ENCODE measurements at regions not wholly inside any gene's neighbourhood (a gene's known extent, or its start where the extent isn't known, plus 50 kb on each side); places are given as distances from the start of the nearest gene placed in this dataset.

DNA sequence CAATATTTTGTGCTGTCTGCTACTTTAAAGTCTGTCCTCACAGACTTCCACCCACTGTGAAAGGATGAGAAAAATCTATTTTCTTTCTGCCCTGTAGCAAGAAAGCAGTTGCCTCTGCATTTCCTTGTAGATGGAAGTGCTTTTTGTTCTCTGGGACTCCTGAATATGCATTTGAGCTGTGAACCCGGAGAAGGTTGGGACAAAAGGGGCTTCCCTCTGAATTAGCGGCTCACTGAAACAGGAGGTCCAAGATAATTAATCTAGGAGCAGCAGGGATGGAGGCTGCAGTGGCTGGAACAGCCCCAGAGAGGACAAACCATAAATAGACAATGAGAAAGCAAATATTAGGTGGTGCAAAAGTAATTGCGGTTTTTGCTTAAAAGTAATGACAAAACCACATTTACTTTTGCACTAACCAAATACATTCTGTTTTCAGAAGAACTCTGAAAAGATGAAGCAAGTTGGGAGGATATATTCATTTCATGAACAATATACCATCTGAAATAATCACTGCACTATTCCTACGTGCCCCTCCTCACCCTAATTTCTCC is 143.4 kb upstream of the KBTBD8 start:
- no peak for DNase-seq (ENCODE audit: low read depth)

DNA sequence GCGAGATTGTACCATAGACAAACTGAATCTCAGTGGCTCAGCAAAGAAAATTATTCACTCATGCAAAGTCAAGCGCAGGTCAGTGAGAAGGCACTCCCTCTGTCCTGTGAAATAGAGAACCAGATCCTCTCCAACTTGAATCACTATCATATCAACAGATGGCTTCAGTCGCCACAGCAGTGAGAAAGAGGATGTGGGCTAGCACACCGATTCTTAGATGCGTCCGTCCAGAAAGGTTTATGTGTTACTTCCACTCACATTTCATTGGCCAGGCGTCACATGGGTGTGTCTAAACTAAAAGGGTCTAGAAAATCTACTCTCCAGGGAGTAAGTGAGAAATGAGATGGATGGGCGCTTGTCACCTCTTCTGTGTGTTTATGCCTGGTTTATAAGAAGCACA is 141.6 kb upstream of the KBTBD8 start:
- no peak for DNase-seq (ENCODE audit: low read depth)

DNA sequence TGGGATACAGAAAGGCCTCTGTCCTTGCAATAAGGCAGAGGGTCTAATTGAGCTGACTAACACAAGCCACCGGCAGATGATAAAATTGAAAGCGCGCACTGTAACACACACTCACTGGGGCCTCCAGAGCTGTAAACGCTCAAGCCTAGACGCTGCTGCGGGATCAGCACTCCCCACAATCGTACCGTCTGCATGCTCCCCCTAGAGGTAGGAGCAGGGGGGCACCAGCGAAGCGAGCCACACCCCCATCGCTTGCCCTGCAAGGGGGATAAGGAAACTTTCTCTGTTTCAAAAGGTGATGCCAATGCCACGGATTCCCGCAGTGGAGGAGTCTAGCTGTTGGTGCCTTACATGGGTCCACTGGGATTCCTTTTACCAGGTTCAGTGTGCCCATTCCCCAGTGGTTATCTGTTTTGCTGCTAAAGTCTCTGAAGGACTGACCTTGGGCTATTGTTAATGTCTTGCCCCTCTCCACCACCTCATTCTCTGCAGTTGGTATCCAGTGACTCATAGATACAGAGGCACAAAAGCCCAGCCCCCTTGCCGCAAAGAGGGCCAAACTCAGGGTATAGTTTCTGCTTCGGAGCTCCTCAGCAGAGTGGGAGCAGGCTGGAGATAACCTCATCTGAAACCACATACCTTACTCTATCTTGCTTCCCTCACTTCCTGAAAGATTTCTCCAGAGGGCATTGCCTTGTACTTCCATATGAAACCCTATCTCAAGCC is 139.3 kb upstream of the KBTBD8 start:
- DNase-seq (ENCODE audit: low read depth), result no peak

DNA sequence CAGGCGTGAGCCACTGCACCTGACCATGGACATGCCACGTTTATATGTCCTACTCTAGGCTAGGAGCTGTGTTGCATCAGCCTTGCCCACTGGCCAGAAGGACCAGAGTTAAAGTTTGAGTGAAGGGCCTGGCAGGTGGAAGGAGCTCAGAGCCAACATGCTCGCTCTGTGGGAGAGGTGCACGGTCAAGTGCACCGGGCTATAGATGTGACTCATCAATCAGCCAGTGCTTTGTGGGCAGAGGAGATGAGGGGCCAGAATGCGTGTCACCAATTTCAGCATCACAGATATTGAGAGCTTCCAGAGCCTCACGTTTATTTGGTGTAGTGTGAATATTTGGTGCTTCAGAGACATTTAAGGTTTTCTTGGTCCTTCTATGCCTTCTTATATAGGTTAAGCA is 137.3 kb upstream of the KBTBD8 start:
- no peak for DNase-seq (ENCODE audit: low read depth)

DNA sequence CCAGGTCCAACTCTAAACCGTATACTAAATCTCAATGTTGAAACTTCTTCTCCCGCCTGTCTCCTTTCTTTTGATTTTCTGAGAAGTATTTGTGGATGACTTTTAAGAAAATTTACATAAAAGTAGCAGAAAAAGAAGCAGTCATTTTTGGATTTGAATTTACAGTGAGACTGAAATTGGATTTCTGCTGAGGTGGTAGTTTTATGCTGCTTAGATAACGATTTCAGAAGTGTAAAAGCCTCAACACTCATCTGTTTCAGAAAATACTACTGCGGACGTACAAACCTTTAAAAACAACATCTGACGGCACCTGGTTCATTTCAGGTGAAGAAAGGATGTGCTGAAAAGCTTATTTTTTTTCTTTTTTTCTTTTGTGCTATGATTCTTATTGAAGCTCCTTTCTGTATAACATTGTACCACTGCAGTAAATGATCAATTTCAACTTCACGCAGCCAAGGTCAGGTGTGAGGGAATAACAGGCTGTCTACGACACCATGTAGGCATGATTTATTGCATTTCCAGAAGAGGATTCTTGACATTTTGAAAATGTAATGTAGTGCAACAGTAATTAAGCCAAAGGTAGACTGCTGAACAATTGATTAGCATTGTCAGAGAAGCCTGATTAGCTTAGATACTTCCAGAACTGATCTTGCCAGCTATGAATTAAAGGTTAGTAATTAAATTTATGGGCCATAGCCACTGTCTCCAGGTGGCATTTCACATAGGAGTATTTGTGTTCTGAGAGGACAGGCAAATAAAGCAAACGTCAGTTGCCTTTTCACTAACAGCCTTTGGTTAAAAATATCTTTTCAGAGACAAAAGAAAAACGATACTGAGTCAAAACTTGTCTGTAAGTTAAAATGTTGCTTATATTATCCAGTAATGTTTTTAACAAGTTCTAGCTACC is 134.6 kb upstream of the KBTBD8 start:
- no peak for DNase-seq (ENCODE audit: low read depth)

DNA sequence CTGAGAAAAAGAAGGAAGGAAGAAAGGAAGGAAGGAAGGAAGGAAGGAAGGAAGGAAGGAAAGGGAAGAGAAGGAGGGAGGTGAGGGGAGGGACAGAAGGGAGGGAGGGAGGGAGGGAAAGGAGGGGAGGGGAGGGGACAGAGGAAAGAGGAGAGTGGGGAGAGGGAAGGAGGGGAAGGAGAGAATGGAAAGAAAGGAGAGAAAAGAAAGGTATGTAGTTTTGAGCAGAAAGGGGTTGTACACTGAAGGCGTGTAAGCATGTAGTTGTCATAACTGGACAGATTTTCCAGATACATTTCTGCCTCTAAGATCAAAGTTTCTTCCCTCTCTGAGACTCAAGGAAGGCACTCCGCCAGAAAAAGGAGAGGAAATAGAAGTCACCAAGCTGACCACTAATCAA is 113.4 kb upstream of the KBTBD8 start:
- no peak for DNase-seq (ENCODE audit: low read depth)

DNA sequence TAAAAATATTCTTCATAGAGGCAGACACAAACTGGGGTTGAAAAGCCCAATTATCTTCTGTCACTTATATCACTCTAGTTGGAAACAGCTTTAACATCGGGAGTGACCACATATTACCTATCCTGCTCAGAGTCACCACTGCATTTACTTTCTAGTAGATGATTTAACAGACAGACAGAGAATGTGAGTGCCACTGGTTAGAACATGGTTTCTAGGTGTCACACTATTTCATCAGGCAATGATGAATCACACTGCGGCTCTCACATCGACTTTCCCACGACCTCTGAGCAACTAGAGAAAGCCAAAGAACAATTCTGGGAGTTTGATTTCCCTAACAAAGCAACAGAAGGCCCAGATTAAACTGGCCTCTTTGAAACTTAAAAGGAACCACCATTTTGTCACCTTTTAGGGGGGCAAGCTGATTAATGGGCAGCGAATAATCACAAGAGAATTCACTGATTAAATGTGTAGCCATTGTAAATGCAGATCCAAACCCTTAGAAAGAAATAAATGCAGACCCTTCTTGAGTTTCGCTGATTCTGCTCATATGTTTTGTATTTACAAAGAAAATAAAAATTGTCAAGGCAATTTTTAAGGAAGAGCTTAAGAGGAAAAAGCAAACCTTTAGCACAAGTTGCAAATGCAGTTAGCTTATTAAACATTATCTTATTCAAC is 112.6 kb upstream of the KBTBD8 start:
- no peak for DNase-seq (ENCODE audit: low read depth)

DNA sequence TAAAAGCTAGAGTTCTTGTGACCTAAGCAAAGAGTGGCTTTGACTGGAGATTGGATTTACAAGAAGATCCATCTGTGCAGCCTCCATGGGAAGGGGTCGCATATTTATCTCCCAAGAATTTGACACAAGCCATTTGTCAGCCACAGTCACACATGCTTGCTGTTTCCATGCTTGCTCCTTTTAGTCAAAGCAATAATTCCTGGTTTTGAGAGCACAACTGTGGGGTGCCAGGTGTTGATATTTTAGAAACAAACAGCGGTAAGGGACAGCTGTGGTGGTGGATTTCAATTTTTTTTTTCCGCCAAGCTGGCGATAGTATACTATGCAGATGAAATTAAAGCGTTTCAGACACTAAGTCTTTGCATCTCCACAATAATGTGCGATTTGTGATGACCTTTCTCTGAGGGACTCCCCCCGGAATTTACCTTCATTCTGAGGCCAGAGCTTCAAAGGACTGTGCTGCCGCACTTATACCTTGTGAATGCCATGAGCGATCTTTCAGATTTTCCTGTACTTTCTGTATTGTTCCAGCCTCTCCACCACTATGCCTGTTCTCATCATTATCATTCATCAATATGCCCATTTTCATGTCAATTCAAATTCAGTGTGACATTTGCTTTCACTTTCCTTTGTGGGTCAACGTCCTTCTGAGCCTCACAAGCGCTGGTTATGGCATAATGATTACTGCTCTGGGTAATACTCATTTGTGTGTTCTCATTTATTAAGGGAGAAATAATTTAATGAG is 108.2 kb upstream of the KBTBD8 start:
- DNase-seq (ENCODE audit: low read depth), result no peak

DNA sequence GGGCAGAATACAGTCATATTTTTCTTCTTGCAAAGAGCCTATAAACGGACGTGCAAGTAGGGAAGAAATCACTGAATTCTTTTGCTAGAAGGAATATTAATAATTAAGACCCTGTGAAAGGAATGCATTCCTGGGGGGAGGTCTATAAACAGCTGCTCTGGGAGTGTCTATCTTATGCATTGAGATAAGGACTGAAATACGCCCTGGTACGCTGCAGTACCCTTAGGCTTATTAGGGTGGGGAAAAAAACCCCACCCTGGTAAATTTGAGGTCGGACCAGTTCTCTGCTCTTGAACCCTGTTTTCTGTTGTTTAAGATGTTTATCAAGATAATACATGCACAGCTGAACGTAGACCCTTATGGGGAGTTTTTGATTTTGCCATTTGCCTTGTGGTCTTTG is 100.0 kb upstream of the KBTBD8 start:
- no peak for DNase-seq (ENCODE audit: low read depth)

DNA sequence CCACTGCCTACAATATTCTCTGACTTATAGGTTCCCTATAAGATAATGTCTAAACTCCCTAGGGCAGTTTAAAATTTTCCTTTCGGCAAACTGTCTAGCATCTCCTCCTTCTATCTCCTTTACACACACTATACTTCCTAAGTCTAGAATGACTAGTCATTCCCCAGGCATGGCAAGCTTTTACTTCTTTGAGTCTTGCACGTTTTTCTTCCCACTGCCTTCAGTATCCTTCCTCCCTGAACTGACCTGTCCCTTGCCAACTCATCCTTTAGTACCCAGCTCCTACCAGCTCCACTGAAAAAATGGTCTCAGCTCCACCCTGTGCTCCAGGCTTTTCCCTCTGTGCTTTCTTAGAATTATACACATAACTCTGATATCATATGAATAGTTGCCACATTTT is 93.8 kb upstream of the KBTBD8 start:
- DNase-seq (ENCODE audit: low read depth), result no peak

DNA sequence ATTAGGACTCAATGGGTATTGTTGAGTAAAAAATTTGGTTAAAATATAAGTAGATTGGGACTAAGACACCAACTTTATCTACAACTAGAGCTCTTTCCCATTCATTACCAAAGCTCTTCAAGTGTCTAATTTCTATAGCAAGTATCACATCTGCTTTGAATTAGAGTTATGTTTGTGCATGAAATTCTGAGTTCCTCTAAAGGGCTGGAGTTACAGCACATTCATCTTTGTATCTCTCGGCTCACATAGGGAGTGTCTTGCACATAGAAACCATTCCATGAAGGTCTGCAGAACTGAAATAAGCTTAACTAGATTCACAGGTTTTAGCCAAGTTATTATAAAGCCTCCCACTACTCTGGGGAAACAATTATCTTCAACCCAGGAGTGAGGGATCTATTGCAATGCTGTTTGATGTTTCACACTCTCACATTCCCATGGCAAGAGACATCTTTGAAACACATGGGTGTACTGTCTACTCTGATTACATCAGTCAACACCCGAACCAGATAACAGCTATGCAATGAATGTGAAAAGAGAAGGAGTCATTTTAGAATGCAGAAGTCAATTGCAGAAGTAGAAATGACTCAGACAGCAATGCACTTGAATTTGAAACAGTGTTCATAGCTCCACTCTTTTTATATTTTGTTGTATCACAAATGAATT is 93.1 kb upstream of the KBTBD8 start:
- no peak for DNase-seq (ENCODE audit: low read depth)

DNA sequence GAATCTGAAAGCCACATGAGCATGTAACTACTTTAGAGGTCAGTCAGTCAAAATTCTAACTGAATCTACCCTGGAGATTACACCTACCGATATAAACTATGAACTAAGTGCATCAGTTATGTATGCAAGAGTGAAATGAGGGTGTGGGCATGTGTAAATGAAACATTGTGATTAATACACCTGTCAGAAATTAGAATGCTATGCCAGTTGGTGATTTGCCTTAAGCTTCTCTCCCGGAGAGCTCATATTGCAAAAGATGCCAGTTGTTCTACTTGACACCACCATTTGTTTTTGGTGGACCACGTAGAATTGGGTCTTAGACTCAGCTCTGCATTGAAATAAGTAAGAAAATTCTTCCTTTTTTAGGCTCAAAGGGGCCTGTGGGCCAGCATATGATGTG is 91.0 kb upstream of the KBTBD8 start:
- DNase-seq (ENCODE audit: low read depth), result no peak

DNA sequence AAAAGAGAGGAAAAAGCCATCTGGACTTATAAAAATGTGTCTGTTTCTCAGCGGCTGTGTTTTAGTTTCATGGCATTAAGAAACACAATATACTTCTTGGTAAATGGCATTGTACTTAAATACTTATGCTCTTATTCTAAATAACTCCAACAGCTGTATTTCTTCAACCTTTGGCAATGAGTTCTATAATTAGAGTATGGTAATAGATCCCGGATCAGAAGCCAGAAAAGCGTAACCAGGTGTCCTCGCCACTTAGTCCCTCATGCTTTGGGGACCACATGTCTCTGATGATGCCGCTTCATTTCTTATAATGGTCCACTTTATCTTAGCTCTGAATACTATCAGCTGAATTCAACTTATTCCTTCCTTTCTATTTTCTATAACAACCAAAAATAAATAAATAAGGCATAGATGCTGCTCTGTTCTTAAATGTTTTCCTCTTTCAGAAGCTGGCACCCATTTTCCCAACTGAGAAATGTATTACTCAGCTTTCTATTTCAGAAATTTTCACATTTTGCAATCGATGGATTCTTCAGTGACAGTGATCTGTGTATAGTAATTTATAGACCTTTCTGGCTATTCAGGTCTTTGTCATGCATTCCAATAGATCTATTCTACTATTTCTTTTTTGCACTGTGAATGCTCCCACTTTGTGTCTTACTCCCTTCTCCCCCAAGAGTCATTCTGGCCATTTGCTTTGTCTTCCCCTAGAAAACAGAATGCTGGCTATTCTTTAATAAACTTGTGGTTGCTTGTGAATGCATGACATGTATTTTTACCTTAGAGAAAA is 87.6 kb upstream of the KBTBD8 start:
- DNase-seq (ENCODE audit: low read depth), result no peak

DNA sequence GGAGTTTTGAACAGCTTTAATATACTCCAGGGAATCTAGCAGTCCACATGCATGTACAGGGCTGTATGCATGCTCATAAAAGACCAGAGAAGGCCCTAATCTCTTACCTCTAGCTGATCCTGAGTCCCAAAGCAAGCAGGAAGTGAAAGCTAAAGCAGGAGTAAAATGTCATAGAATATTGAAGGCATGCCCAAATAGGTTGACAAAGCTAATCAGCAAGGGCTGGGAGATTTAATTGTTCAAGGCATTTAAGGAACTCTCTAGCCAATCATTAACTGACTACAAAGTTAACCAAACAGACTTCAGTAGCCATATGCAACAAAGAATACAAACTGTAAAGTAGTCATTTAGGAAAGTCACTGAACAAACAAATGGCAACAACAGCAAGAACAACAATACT is 85.8 kb upstream of the KBTBD8 start:
- no peak for DNase-seq (ENCODE audit: low read depth)

DNA sequence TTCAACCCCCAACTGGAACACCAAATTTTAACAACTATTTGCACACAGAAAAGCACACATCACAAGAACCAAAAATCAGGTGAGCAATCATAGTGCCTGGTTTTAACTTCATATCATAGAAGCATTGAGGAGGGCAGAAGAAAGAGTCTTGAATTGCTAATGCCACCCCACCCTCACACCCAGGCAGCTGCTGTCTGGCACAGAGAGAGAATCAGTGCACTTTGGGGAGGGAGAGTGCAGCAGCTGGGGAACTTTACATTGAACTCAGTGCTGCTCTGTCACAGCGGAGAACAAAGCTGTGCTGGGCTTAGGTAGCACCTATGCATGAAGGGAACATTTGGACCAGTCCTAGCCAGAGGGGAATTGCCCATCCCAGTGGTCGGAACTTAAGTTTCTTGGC is 76.0 kb upstream of the KBTBD8 start:
- DNase-seq (ENCODE audit: low read depth), result no peak

DNA sequence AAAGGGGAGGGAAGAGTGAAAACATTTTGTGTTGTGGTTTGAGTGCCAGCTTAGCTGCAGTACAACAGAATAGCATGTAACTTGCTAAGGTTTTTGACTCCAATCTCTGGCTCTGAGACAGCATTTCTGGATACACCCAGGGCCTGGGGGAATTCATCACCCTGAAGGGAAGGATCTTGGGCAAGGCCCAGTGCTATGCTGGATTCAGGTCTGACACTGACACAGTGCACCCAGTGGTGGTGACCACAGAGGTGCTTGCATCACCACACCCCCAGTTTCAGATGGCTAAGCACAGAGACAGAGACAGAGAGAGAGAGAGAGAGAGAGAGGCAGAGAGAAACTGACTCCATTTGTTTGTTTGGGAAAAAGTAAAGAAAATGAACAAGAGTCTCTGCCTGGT is 74.1 kb upstream of the KBTBD8 start:
- DNase-seq (ENCODE audit: low read depth), result no peak

DNA sequence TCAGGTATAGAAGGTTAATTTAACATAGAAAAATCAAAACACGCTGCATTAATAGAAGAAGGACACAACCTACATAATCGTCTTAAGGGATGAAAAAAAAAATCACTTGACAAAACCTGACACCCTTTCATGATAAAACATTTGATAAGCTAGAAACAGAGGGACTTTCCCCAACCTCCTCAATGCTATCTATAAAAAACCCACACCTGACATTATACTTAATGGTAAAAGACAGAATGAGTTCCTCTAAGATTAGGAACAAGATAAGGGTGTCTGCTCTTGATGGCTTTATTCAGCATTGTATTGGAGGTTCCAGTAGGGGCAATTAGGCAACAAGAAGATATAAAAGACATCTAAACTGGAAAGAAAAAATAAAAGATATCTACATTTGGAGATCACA is 69.9 kb upstream of the KBTBD8 start:
- no peak for DNase-seq (ENCODE audit: low read depth)

DNA sequence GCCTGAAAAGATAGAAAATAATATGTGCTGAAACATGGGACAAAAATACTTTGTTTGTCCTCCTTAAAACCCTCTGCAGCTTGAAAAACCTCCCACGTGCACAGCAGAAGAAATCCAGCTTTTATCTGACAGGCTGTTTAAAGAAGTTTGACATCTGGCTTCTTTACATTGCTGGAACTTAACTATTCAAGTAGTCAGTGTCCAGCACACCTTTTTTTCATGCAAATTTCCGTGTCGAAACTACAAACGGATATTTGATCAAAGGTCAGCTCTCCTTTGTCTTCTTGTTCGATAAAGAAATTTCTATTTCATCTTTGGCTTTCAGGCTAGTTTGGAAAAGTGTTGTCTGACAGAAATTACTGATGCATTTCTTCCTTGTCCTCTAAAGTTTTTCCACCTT is 66.8 kb upstream of the KBTBD8 start:
- no peak for DNase-seq (ENCODE audit: low read depth)

DNA sequence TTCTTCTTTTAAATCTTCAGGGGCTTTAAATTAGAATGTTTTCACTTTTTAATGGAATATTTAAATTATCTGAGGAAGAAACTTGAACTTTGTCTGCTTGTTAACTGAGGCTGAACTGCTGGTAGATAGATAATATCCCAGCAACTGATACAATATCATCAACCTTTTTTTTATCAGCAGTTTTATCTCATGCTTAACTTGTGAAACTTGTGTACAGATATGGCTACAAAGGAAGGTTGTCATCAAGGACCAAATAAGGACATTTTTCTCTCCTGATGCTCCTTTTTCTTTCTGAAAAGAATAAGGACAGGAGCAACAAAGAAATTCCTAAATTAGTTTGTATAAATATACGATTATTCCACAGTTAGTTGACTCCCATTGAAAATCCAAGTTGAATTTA is 66.4 kb upstream of the KBTBD8 start:
- DNase-seq (ENCODE audit: low read depth), result no peak

DNA sequence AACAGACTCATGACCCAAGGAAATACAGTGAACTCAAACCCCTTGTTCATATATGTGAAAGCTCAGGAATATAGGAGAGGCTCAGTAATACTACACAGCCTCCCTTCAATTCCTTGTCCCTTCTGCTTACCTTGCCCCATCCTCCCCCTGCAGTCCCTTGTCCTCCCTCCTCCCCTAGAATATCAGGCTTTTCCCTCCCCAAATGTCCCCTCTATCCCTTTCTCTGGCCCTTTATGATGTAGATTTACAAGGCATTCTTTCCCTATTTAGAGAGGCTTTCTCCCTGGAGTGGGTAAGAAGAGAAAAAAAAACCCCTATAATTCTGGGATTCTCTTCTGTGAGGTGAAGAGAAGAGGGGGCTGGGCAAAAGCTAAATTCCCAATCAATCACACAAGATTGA is 64.9 kb upstream of the KBTBD8 start:
- DNase-seq (ENCODE audit: low read depth), result no peak

DNA sequence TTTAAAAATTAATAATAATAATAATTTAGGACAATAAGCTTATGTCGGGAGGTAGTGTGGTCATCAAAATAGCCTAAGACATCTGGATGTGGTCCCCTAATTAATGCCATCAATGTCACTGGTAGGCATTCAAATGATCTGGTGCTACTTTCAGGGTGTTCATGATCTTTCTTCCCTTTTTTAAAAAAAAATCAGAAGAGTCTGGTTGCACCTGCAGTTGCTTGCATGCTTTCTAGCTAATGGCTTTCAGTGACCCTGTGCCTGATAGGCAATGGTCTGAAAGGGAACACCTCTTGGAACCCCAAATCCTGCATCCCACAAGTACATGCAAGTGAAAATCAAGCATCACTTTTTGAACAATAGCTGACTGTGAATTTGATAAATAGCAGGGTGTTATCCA is 64.1 kb upstream of the KBTBD8 start:
- DNase-seq (ENCODE audit: low read depth), result no peak

All from stimulated activated CD8-positive, alpha-beta memory T cell treated with anti-CD3 and anti-CD28 coated beads, Interleukin-4, amount 100 ng/mL, for 24 hours (primary cell).